Inflammatory macrophage (primary cell): ENCODE measurements at regions not wholly inside any gene's neighbourhood (a gene's known extent, or its start where the extent isn't known, plus 50 kb on each side); places are given as distances from the start of the nearest gene placed in this dataset.

Experiments
- DNase-seq, 2 donors: peaks; one replicate each; pipeline ENCODE4 v3.0.0-alpha.2; 2020 to 2022

DNA sequence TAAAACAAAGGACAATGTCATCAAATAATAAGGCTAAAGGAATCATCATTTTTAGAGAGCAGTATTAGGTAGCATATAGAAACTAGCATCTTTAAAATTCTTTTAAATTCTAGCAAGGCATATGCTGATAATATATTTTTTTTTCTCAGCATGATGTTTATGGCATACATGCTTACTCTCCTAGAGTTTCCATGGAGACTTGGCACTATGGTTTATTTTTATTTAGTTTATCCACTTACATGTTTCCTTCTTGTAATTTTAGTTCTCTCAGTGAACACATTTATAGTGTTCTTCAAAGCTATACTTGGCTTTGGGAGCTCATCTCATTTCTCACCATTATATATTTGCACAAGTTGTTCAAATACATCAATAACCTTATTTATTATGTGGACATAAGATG is 413.8 kb upstream of the LINC00305 start:
- DNase-seq: no peak

DNA sequence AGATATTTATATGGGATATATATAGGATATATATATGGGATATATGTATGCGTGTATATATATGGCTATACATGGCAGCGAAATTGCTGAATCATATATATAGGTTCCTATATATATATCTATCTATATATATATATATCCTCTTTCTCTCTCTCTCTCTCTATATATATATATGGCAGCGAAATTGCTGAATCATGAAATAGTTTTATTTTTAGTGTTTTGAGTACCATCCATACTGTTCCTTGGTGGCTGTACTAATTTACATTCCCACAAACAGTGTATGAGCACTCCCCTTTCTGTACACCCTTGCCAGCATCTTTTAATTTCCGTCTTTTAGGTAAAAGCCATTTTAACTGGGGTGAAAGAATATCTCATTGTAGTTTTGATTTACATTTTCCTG is 397.6 kb upstream of the LINC00305 start:
- no peak for DNase-seq

DNA sequence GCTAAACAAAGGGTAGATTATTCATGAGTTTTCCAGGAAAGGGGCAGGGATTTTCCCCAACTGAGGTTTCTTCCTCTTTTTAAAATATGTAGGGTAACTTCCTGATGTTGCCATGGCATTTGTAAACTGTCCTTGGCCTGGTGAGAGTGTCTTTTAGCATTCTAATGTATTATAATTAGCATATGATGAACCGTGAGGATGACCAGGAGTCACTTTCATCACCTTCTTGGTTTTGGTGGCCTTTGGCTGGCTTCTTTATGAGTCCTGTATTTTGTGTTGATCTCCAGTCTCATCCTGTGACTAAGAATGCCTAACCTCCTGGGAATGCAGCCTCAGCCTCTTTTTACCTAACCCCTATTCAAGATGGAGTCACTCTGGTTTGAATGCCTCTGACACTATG is 391.0 kb upstream of the LINC00305 start:
- no peak for DNase-seq

DNA sequence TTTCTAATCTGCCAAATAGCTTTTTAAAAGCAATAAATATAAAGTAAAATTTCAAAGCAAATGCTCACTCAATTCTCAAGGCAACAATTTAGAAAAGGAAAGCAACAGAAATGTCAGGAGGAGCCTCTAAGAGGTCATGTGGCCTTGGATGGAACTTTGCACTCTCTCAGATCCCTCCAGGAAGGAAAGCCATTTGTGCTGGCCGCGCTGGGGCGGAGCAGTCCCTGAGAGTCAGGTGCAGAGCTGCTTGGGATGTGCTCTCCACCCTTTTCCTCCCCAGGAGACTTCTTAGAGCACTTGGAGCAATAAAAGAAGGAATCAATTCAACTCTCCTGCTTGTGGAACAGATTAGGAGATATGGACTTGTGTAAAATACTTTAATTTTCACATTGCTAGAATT is 379.8 kb upstream of the LINC00305 start:
- no peak for DNase-seq

DNA sequence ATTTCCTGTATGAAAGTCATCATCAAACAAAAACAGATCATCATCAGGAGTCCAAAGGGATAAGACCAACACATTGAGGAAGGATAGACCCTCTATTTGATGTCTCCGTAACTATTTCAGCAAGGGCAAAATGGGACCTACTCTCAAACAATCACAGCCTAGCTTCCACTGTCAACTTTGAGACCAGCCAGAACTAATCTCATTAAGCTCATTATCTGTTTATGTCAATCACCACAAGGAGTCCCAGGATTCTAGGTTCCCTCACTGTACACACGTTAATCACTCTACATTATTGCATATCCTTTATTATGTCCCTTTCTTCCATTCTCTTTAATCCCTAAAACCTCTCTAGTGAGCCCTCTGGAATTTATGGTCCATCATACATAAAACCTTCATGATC is 370.3 kb upstream of the LINC00305 start:
- no peak for DNase-seq

DNA sequence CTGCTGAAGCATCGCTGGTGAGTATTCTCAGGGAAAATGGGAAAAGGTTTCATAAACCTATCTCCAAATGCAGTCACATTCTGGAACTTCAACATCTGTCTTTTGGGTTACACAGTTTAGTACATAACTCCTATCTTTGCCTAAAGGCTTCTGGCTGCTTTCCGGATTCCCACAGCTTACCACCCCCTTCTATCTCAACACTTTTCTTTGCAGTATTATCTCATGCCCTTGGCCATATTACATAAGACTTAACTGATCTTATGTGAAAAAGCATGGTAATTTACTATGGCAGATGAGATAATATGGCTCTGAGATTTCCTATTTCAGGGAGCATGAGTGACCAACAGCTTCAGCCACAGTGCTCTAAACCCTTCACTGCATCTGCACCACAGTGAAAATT is 369.3 kb upstream of the LINC00305 start:
- no peak for DNase-seq

DNA sequence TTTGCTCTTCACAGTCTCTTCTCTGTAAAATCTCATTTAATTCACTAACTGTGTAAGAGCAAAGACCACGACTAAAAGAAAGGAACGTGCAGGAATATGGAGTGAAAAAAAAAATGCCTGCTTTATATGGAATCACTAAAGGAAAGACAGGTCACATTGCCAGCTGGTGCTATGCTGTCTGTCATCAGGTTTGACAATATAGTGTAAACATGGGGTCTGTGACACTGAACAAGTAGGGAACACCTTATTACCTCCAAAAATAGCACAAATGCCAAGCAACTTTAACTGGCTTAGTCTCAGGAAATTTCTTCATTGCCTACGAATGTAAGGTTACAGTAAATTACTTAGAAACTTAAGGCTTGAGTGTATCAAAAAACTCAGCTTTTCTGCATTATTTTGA is 364.5 kb upstream of the LINC00305 start:
- no peak for DNase-seq

DNA sequence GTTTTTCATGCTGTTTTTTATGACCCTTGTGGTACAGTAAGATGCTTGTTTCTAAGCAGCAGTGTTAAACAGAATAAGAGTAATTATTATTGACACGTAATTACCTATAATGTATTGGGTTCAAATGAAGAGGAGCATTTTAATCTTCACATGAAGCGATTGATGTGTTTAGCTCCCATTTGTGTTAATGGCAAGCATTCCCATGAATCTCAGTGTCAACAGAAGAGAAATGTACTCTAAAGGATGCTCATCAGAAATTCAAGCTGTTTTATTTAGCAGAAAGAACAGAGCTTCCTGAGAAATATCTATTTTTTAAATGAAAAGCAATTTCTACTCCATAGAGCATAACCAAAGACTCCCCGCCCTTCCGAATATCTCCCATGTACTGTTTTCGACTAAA is 341.3 kb upstream of the LINC00305 start:
- DNase-seq: no peak

DNA sequence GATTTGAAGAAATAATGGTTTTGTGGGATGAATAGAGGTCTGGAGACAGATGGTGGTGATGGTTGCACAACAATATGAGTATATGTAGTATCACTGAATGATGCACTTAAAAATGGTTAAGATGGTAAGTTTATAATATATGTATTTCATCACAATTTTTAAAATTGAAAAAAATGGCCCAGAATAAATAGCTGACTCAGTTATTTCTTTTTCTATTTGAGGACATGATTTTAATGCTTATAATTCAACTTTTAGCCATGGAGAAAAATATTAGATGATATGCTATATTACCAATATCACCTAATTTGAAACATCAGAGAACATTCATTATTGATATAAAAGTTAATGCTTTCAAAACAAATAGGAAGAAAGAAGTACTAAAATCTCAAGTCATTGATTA is 339.8 kb upstream of the LINC00305 start:
- no peak for DNase-seq

DNA sequence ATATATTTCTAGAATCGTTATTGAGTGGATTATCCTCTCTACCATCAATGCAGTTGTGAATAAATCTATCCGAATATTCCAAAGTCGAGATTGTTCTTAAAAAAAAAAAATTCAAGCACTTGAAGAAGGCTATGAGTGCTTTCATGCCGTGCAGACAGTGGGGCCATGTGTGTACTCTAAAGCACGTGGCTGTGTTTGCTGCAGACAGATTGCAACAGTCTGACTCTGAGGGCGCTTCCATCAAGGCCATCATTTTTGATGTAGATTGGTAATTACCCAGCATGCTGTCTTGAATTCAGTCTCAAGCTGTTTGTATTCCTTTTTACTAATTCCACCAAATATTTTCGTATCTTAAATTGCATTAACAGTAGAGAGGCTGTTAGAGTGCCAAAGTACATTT is 325.9 kb upstream of the LINC00305 start:
- no peak for DNase-seq

DNA sequence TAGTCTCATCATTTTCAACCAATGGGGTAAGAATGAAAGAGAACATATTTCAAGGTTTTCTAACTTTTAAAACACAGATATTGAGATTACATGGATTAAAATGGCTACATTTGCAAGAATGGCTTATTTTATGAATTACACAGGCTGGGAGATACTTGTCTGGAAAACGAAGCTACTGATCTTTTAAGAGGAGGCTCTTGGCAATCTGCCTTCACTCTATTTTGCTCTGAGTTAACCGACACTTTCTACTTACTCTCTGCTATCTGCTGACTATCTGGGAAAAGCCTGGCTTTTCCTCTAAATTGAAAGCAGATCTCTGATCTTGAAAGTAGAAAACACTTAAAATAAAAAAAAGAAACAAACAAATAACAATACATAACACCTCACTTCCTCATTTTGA is 325.4 kb upstream of the LINC00305 start:
- DNase-seq: no peak

DNA sequence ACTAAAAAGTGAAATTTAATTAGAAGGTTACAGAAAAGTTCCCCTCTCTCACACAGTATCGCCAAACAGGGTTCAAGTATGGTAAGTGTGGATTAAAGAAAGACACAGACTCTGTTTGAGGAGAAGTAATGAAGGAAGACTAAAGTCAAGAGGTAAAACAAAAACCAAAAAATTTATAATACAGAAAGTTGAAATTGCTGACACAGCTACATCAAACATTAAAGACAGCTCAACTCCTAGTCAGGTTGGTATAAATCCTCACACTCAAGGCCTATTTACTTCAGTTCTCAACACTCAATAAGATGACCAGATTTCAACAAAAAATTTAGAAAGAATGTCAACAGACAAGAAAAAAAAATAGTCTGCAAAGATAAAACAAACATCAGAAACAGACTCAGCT is 300.5 kb upstream of the LINC00305 start:
- DNase-seq: no peak

DNA sequence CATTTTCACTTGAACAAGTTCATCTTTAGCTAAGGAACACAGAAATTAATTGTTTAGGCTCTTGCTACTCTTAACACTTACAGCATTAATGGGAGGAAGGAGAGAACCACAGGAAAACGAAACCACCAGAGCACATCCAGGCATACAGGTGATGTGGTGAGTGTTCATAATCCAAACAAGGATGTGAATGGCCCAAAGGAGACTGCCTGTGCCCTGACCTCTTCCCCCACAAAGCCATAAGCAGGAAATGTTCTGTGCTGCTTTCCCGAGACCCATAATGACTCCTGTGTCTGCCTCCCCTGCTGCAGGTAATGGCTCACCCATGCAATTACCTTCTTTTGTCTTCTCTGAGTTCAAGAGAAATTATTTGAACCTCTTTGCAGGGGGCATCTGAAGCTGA is 295.9 kb upstream of the LINC00305 start:
- no peak for DNase-seq

DNA sequence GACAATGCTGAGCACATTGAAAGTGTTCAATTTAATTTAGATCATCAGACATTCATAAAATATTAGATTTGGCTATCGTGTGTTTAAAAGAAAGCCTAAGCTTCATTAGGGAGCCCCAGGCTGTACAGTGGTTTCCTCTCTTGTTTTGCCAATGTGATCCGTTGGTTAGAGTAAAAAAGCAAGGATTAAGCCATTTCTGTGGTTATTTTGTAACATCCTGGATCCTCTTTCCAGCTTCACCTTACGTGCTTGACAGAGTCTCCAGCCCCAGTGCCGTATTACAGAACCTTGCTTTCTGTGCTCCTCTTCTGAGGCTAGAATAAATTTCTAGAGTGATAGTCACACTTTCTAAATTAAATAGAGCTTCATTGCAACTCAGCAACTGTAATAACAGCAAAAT is 289.3 kb upstream of the LINC00305 start:
- DNase-seq: peak; percentile 22 to 32

DNA sequence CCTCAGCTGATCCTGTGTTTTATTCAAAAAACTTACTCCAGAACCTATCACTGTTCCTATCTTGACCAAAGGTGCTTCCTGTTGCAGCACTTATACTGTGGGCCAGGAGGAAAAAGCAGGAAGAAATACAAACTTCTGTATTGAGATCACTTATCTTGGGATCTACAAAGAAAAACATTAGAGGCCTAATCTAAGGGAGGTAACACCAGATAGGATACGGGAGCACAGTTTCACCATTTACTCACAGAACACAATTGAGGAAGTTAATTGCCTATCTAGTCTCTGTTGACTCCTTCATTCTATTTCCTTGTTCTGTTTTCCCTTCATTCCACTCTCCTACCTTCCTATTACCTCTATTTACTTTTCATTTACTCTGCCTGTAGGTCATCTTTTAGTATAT is 287.2 kb upstream of the LINC00305 start:
- DNase-seq: no peak

DNA sequence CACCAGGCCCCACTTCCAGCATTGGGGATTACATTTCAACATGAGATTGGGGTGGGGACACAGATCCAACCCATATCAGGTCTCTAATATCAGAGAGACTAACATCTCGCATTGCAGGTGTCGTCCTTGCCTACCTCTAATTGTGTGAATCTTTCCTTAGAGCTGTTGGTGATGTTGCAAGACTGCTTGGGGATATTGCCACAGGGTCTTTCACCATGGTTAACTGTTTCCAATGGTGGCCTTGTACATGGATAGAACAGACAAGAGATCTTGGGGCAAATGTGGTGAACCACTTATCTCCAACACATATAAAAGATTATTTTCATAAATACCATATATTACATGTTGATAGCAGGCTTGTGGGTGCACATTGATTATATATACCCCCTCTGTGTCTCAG is 270.3 kb upstream of the LINC00305 start:
- DNase-seq: no peak

DNA sequence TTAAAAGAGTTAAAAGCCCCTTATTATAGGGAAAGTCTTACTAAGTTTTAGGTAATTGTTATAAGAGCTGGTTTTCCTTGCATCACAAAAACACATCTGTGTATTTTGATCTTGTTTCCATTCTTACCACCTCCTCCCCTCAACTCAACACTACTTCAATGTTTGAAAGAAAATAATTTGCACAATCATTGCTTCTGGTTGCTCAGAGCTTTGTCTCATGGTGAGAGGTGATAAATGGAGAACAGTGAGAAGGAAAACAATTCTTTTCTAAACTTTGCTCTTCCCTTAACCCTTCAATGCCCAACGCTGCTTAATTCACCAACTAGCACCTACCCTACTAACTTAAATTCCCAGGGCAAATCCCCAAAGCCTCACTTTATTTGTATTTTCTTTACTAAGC is 268.1 kb upstream of the LINC00305 start:
- DNase-seq: no peak

DNA sequence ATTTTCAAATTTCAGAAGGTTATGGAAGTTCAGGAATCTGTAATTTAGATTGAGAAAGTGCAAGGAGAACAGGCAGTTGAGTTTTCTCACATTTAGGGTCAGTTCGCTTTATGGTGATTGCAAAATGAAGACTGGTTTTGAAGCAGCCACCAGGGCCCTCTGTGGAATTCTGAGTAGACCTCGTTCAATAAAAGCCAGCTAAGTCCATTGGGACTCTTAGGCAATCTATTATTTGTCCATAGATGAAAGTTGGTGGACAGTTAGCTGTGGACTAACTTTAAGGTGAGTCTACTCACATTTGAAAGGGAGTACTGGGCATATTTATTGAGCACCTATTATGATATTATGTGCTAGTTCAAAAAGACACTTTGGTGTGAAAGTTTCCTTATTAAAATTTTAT is 266.3 kb upstream of the LINC00305 start:
- DNase-seq: no peak

DNA sequence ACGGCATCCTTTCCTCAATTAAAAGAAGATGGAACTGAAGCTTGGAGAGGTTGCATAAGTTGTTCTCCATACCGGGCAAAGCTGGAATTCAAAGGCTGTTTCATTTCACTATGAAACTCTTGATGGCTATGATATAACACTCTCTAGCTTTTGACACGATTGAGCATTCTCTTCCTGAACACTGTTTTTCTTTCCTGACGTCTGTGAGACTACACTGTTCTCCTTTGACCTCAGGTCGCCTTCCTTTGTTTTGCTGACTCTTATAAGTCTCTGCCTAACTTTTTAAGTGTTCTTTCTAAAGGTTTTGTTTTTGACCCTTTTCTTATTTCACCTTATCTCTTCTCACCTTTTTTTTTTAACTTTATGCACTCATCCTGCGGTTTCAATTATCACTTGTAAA is 261.8 kb upstream of the LINC00305 start:
- no peak for DNase-seq

DNA sequence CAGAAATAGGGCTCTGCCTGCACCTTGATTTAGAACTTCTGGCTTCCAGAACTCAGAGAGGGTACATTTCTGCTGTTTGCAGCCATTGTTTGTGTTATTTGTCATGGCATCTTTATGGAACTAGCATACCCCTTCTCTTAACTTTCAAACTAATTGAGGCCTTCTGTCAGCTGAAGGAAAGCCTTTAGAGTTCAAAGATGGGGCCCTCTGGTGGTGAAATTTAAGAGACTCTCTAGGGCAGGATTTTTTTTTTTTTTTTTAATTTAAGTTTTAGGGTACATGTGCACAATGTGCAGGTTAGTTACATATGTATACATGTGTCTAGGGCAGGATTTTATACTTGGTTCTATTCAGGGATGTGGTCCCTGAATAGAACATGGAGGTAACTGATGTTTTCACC is 260.6 kb upstream of the LINC00305 start:
- DNase-seq: peak; percentile 8 to 18

DNA sequence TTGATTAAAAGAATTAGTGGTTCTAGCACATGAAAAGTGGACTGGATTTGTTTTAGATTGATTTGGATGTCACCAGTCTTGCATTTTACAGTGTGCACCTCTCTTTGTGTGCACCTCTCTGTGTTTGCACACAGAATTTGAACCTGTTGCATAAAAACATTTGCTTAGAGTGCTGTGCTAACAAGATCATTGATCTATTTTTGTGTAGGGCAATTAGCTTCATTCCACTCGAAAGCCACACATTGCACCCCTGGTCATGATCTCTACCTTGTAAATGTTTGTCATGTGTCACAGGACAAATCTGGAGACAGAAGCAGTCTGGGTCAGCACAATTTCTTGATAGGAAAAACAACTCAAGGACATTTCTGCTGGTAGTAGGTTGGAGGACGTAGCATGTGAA is 258.7 kb upstream of the LINC00305 start:
- DNase-seq: no peak

DNA sequence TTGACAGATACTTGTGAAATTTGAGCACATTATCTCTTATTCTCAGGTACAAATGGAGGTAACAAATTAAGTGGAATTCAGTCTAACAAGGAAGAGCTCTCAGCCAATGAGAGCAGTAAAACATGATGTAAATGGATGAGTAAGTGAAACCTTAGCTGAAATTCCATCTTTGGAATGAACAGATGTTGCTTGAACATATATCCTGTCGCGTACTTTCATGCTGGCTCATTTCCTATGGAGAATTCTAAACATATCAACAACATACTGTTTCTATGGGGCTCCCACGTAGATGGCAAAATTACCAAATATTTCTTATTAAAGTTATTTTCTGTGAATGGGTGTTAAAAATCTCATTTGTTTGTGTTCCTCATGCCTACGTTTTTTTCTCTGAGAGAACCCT is 256.3 kb upstream of the LINC00305 start:
- DNase-seq: no peak

DNA sequence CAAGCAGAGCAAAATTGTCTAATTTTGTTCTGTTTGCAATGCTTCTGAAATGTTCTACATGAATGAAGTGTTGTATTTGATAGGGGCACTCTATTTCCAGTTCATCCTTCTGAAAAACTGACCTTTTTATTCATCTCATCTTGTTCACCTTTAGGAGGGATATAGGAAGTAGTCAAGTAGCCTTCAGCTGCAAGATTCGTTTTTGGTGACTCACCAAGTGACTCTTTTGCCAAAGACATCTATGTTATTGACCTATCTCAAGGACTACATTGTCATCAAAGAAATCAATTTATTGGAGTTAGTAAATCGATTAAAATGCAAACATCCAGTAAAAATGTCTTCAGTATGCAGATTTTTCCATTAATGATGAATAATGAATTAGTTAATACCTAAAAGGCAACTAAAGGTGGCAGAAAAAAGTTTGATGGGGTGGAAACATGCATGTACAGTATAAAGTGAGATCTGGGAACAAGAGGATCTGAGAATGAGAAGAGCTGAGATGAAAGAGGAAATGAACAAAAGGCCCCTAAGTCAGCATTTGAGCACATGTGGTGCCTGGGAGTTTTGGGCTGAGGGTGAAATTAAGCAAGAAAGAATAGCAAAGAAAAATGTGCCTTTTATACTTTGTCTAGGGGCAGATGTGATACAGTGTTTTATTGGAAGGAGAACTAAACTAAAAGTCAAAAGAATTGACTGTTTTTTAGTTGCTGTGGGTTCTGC is 255.1 kb upstream of the LINC00305 start:
- no peak for DNase-seq

DNA sequence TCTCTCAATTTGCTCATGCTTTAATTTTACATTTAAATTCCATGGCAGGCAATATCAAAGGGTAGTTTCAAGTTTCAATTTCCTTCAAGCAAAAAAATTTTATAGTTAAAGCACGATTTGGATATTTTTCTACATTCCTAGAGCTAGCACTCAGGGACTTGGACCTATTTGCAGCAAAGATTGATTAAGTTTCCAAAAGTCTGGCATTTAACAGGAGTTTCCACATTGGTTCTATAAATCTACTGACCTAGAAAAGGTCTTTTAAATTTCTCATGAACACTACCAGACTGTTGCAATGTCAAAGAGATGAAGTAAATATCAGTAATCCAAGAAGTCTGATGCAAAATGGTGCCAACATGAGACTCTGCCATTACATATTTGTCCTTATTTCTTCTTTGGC is 253.7 kb upstream of the LINC00305 start:
- DNase-seq: no peak

DNA sequence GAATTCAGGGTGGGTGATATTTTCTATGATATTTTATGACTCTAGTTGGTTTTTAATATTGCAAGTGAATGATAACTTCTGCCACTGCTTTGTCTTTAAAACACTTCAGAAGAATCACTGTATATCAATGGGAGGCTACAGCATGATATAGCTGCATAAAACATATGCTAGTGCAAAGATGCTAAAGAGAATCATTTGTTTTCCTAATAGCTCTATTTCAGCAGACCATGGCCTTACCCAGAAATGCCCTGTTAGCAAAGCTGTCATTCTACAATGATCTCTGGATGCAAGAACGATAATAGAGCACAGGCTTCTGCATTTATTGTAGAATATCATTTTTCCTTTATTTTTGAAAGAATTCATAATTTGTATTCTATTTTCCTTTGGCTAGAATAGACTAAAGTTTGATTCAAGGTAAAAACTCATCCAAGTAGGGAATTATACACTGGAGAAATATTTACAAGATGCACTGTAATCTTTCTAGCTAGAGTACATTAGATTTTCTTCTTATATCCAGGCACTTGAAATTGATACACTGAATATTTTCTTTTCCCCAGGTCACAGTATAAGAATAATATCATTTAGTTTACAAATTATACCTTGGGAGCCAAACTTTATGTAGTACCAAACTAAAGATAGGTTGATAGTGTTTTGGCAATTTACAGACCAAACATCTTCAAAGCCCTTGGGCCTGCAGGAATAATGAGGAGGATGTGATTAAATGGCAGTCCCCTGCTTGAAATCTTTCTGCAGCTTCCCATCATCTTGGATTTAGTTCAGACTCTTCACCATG is 252.6 kb upstream of the LINC00305 start:
- DNase-seq: no peak
